BE2C (cell line): ENCODE measurements at regions not wholly inside any gene's neighbourhood (a gene's known extent, or its start where the extent isn't known, plus 50 kb on each side); places are given as distances from the start of the nearest gene placed in this dataset.

ENCODE experiments used
- DNase-seq: peaks from one replicate; pipeline ENCODE4 v3.0.0-alpha.2; 2020
- H3K27me3 ChIP-seq: fragments of 250-450 bp; sonication (Bioruptor Pico); 2 replicates; pipeline ENCODE4 v1.5.1; 2020; ENCODE audit warnings: mild to moderate bottlenecking
- H3K36me3 ChIP-seq: fragments of 250-450 bp; sonication (Bioruptor Pico); 2 replicates; pipeline ENCODE4 v1.5.1; 2020; ENCODE audit warnings: mild to moderate bottlenecking
- H3K4me1 ChIP-seq: fragments of 250-450 bp; sonication (Bioruptor Pico); 2 replicates; pipeline ENCODE4 v1.5.1; 2020
- H3K4me3 ChIP-seq: 2 replicates; pipeline ENCODE4 v1.5.1; 2011; ENCODE audit warnings: low read depth, low read length
- H3K9me3 ChIP-seq: fragments of 250-450 bp; sonication (Bioruptor Pico); 2 replicates; pipeline ENCODE4 v1.5.1; 2020
- TF ChIP-seq, protein P1 (sequence below): IDR thresholded peaks from 2 replicates; pipeline ENCODE4 v1.5.1; 2012; ENCODE audit warnings: mild to moderate bottlenecking, low read depth, low read length

DNA sequence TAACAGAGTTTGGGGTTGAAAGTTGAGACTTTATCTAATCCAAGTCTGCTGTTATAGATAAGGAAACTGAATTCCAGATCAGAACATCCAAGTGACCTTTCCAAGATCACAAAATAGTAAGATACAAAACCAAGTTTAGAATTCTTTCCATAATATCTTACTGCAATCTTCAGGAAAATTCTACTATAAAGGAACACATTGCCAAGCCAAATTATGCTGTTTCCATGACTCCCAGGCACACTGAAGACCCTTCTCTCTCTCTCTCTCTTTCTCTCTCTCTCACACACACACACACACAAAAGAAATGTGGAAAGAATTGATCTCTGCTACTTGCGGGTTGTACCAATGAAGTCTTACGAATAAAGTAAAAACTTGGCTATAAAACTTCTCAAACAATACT, 398.4 kb downstream of the METTL4 start:
- Histone ChIP-seq H3K9me3 (no peaks in the 10 kb centered on the region), H3K27me3 (no peaks in the 10 kb centered on the region), H3K4me1 (no peaks in the 10 kb centered on the region), H3K4me3 (no peak overlapping the region), H3K36me3 (no peaks in the 10 kb centered on the region)
- DNase-seq = no peak
- TF ChIP-seq, protein P1, sequence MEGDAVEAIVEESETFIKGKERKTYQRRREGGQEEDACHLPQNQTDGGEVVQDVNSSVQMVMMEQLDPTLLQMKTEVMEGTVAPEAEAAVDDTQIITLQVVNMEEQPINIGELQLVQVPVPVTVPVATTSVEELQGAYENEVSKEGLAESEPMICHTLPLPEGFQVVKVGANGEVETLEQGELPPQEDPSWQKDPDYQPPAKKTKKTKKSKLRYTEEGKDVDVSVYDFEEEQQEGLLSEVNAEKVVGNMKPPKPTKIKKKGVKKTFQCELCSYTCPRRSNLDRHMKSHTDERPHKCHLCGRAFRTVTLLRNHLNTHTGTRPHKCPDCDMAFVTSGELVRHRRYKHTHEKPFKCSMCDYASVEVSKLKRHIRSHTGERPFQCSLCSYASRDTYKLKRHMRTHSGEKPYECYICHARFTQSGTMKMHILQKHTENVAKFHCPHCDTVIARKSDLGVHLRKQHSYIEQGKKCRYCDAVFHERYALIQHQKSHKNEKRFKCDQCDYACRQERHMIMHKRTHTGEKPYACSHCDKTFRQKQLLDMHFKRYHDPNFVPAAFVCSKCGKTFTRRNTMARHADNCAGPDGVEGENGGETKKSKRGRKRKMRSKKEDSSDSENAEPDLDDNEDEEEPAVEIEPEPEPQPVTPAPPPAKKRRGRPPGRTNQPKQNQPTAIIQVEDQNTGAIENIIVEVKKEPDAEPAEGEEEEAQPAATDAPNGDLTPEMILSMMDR = no peak

DNA sequence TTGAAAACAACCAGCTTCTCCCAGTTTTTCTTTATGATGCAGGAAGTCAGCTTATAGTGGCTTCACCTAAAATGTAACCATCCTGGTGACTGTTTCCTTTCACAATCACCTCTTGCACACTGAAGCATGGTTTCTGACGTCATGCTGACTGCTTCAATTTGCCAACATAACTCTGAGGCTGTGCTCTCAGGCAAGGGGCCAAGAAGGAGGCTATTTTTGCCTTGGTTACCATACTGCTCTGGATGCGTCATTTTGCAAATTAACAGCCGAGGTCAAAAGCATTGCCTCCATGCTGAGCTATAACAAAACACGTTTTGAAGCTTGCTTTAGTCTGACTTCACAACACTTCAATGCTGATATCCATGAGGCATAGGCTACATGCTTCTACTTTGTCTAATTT, 397.8 kb downstream of the METTL4 start:
- Histone ChIP-seq H3K9me3 (no peaks in the 10 kb centered on the region), H3K27me3 (no peaks in the 10 kb centered on the region), H3K4me3 (no peak overlapping the region), H3K36me3 (no peaks in the 10 kb centered on the region), H3K4me1 (no peaks in the 10 kb centered on the region)
- no peak for DNase-seq
- TF ChIP-seq, protein P1 = no peak

DNA sequence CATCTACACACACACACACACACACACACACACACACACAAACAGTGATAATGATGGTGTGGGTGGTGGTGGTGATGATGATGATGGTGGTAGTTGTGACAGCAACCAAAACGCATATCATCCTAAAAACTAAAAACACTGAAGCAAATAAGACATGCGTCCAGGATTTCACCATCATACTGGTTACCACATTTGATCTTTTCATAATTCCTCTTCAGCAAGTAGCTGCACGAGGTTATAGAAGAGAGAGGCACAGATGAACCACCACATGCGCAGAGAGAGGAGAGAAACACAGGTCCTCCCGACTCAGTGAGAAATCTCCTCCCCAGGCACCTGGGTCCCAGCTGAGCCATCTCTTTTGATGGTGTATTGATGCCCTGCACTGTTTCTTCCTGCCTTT, 393.3 kb downstream of the METTL4 start:
- Histone ChIP-seq H3K4me3 (no peak overlapping the region), H3K9me3 (no peaks in the 10 kb centered on the region), H3K27me3 (no peaks in the 10 kb centered on the region), H3K36me3 (no peaks in the 10 kb centered on the region), H3K4me1 (no peaks in the 10 kb centered on the region)
- no peak for DNase-seq
- TF ChIP-seq, protein P1 = no peak

DNA sequence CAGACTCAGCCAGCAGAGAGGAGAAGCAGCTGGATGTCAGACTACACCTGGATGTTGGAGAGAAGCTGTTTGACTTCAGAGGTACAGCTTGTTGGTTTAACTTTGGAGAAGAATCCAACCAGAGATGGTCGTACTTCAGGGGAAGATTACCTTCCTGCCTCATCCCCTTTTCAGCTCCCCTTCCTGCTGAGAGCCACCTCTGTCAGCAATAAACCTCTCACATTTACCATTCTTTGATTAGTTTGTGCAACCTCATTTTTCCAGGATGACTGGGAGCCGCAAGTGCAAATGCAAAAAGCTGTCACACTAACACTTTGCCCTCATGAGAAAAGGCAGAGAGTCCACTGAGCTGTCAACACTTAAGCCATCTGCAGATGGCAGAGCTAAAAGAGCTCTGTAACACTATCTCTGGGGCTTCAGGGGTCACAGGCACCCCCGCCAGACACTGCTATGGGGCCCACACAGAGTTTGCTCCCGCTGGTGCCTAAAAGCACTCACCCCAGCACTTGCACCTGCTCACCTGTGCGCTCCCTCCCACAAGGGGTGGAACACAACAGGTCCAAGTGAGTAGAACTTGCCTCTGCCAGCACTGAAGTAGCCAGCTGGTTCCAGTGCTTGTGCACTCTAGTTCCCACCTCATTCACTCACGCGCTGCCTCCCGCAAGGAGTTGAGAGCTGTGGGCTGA, 391.7 kb downstream of the METTL4 start:
- Histone ChIP-seq H3K4me3 (no peak overlapping the region), H3K9me3 (no peaks in the 10 kb centered on the region), H3K4me1 (no peaks in the 10 kb centered on the region), H3K36me3 (no peaks in the 10 kb centered on the region), H3K27me3 (no peaks in the 10 kb centered on the region)
- DNase-seq = no peak
- TF ChIP-seq, protein P1 = no peak

DNA sequence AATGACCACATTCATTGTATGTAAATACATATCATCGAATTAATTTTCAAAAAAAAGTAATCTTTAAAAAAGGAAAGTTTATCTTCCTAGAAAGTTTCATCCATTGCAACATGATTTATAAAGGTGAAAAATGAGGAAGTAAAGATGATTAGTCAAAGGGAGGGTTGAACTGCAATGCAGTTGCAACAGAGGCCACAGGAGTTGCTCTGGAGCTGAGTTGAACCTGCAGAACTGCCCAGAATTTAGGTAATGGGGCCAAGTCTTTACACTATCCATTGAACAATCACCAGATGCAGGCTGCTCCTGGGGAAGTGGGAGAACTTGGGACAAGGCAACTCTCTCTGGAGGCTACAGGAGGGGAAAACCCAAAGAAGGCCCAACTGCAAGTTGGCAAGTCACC, 390.7 kb downstream of the METTL4 start:
- Histone ChIP-seq H3K4me1 (no peaks in the 10 kb centered on the region), H3K36me3 (no peaks in the 10 kb centered on the region), H3K27me3 (no peaks in the 10 kb centered on the region), H3K4me3 (no peak overlapping the region), H3K9me3 (no peaks in the 10 kb centered on the region)
- TF ChIP-seq, protein P1 = no peak
- no peak for DNase-seq

DNA sequence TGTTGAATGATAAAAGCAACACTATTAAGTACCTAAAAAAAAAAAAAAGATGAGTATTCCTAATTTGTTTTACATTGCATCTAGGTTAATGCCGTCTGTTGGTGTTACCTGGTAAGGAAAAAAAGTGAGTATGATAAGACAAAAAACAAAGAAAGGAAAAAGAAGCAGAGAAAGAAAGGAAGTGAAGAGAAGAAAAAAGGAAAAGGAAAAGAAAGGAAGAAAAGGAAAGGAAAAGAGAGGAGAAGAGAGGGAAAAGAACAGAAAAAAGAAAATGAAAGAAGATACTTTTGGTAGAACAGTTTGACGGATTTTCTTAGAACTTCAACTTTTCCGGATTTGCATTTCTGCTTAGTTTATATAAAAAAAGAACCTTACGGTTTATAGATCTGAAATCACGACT, 387.9 kb downstream of the METTL4 start:
- no peak overlapping the region for H3K4me3 ChIP-seq
- no peak for DNase-seq
- no peaks in the 10 kb centered on the region for H3K27me3 ChIP-seq
- no peaks in the 10 kb centered on the region for H3K4me1 ChIP-seq
- no peaks in the 10 kb centered on the region for H3K36me3 ChIP-seq
- TF ChIP-seq, protein P1 = no peak
- no peaks in the 10 kb centered on the region for H3K9me3 ChIP-seq
